ENCODE measurements at regions not wholly inside any gene's neighbourhood (a gene's known extent, or its start where the extent isn't known, plus 50 kb on each side); places are given as distances from the start of the nearest gene placed in this dataset.

DNA sequence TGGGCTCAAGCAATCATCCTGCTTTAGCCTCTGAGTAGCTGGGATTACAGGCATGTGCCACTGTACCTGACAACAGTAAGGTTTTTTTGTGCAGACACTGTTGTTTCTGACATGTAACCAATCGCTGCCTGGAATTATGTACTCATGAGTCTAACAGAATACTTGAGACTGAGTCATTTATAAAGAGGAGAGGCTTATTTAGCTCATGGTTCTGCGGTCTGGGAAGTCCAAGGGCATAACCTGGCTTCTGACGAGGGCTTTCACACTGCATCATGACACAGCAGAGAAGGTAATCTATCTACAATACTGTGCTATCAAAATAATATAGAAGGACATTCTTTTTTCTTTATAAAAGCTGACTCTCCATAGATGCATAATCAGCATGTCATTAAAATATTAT, 115.5 kb upstream of the STOX2 start:
- ChIA-PET CTCF (no interaction called here), POLR2A (no interaction called here)
- Histone ChIP-seq H4K20me1 (replicated peaks; ENCODE audit: control insufficient read depth, extremely low read depth, insufficient read depth, low read length) (no peaks in the 10 kb centered on the region), H3K27me3 (ENCODE audit: control insufficient read depth in 2 of 2, insufficient read depth in 2 of 2, low read length in 2 of 2) (no peaks in the 10 kb centered on the region), H3K9ac (replicated peaks; ENCODE audit: extremely low read depth, insufficient read depth, low read length) (no peak overlapping the region), H2AFZ (ENCODE audit: low read depth, low read length) (no peak overlapping the region), H3K36me3 (ENCODE audit: control insufficient read depth in 2 of 2, extremely low read depth in 1 of 2, insufficient read depth in 2 of 2, low read length in 2 of 2) (no peaks in the 10 kb centered on the region), H3K4me1 (ENCODE audit: control insufficient read depth, extremely low read depth, insufficient read depth, low read length) (no peaks in the 10 kb centered on the region), H3K79me2 (ENCODE audit: control insufficient read depth, insufficient read depth, low read length) (no peaks in the 10 kb centered on the region), H3K4me3 (replicated peaks in 1 of 3; ENCODE audit: insufficient read depth in 1 of 3, low read depth in 1 of 3, low read length in 3 of 3) (no peak overlapping the region), H3K27ac (ENCODE audit: insufficient read depth, low read depth, low read length) (no peak overlapping the region), H3K4me2 (ENCODE audit: insufficient read depth, low read length) (no peak overlapping the region), H3K9me1 (replicated peaks; ENCODE audit: control insufficient read depth, extremely low read depth, insufficient read depth, low read length) (no peaks in the 10 kb centered on the region), H3K9me3 (replicated peaks; ENCODE audit: control insufficient read depth, insufficient read depth, low read length) (no peaks in the 10 kb centered on the region)
- no peak for DNase-seq (ENCODE audit: low read depth, low spot score)
- FAIRE-seq = no peak
- intact Hi-C loops (cut with micrococcal nuclease) (no loop called here), dilution Hi-C loops (cut with MboI; ENCODE audit: extremely low pct_ligation_motif_present, low sequenced_read_pairs) (no loop called here)
- BruUV-seq (replicated peaks) = no TSS peak
- TF ChIP-seq FOS (IDR thresholded peaks at IDR 0.05; ENCODE audit: borderline replicate concordance, insufficient read depth, low read length) = no peak
- TF ChIP-seq MYC (IDR thresholded peaks at IDR 0.05; ENCODE audit: low read depth, low read length) = no peak
- TF ChIP-seq, protein P1, sequence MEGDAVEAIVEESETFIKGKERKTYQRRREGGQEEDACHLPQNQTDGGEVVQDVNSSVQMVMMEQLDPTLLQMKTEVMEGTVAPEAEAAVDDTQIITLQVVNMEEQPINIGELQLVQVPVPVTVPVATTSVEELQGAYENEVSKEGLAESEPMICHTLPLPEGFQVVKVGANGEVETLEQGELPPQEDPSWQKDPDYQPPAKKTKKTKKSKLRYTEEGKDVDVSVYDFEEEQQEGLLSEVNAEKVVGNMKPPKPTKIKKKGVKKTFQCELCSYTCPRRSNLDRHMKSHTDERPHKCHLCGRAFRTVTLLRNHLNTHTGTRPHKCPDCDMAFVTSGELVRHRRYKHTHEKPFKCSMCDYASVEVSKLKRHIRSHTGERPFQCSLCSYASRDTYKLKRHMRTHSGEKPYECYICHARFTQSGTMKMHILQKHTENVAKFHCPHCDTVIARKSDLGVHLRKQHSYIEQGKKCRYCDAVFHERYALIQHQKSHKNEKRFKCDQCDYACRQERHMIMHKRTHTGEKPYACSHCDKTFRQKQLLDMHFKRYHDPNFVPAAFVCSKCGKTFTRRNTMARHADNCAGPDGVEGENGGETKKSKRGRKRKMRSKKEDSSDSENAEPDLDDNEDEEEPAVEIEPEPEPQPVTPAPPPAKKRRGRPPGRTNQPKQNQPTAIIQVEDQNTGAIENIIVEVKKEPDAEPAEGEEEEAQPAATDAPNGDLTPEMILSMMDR (IDR thresholded peaks at IDR 0.05; ENCODE audit: extremely low read depth in 1 of 2, insufficient read depth in 1 of 2, low read depth in 1 of 2, low read length in 2 of 2) = no peak
- no peak for TF ChIP-seq GATA2 (IDR thresholded peaks at IDR 0.05; ENCODE audit: insufficient read depth, insufficient read length, low read depth, low read length)

DNA sequence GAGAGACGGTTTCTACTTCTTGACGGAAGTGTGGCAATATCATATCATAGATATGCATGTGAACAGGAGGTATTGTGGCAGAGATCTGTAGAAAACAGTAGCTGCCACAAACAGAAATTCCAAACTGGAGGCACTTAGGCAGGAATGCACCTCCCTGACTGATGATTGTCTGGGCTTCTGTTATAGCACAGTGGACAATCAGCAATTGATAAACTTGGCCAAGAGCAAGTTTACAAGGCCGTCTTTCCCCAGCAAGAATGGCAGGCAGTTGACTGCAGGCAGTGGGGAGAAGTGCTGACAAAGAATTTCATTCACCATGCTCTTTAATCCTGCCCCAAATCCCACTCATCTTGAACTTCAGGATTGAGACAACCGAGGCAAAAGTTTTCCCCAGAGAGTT, 114.4 kb upstream of the STOX2 start:
- Histone ChIP-seq H3K9me1 (replicated peaks; ENCODE audit: control insufficient read depth, extremely low read depth, insufficient read depth, low read length) (no peaks in the 10 kb centered on the region), H3K4me2 (ENCODE audit: insufficient read depth, low read length) (no peak overlapping the region), H2AFZ (ENCODE audit: low read depth, low read length) (no peak overlapping the region), H3K9me3 (replicated peaks; ENCODE audit: control insufficient read depth, insufficient read depth, low read length) (no peaks in the 10 kb centered on the region), H3K4me1 (ENCODE audit: control insufficient read depth, extremely low read depth, insufficient read depth, low read length) (no peaks in the 10 kb centered on the region), H3K79me2 (ENCODE audit: control insufficient read depth, insufficient read depth, low read length) (no peaks in the 10 kb centered on the region), H3K27ac (ENCODE audit: insufficient read depth, low read depth, low read length) (no peak overlapping the region), H3K9ac (replicated peaks; ENCODE audit: extremely low read depth, insufficient read depth, low read length) (no peak overlapping the region), H4K20me1 (replicated peaks; ENCODE audit: control insufficient read depth, extremely low read depth, insufficient read depth, low read length) (no peaks in the 10 kb centered on the region), H3K36me3 (ENCODE audit: control insufficient read depth in 2 of 2, extremely low read depth in 1 of 2, insufficient read depth in 2 of 2, low read length in 2 of 2) (no peaks in the 10 kb centered on the region), H3K27me3 (ENCODE audit: control insufficient read depth in 2 of 2, insufficient read depth in 2 of 2, low read length in 2 of 2) (peaks cover 0 to 4% of the 10 kb centered on the region in 2 experiments), H3K4me3 (replicated peaks in 1 of 3; ENCODE audit: insufficient read depth in 1 of 3, low read depth in 1 of 3, low read length in 3 of 3) (no peak overlapping the region)
- FAIRE-seq (no peak), DNase-seq (ENCODE audit: low read depth, low spot score) (no peak)
- ChIA-PET CTCF (no interaction called here), POLR2A (no interaction called here)
- no TSS peak for BruUV-seq (replicated peaks)
- intact Hi-C loops (cut with micrococcal nuclease) (no loop called here), dilution Hi-C loops (cut with MboI; ENCODE audit: extremely low pct_ligation_motif_present, low sequenced_read_pairs) (no loop called here)
- TF ChIP-seq POLR2AphosphoS5 (IDR thresholded peaks at IDR 0.05; ENCODE audit: insufficient read depth, low read depth, low read length) = no peak
- no peak for TF ChIP-seq JUN (IDR thresholded peaks at IDR 0.05; ENCODE audit: borderline replicate concordance, insufficient read depth, insufficient read length, low read depth)
- TF ChIP-seq EZH2 (IDR thresholded peaks at IDR 0.05; ENCODE audit: borderline replicate concordance, low read depth, low read length, severe bottlenecking) = no peak
- TF ChIP-seq FOS (IDR thresholded peaks at IDR 0.05; ENCODE audit: borderline replicate concordance, insufficient read depth, low read length) = no peak
- no peak for TF ChIP-seq GATA2 (IDR thresholded peaks at IDR 0.05; ENCODE audit: insufficient read depth, insufficient read length, low read depth, low read length)
- no peak for TF ChIP-seq MYC (IDR thresholded peaks at IDR 0.05; ENCODE audit: low read depth, low read length)
- no peak for TF ChIP-seq POLR2A (IDR thresholded peaks at IDR 0.05; ENCODE audit: low read depth, low read length)
- TF ChIP-seq, protein P1 (IDR thresholded peaks at IDR 0.05; ENCODE audit: extremely low read depth in 1 of 2, insufficient read depth in 1 of 2, low read depth in 1 of 2, low read length in 2 of 2) = no peak
- TF ChIP-seq, protein P2, sequence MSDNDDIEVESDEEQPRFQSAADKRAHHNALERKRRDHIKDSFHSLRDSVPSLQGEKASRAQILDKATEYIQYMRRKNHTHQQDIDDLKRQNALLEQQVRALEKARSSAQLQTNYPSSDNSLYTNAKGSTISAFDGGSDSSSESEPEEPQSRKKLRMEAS (IDR thresholded peaks at IDR 0.05; ENCODE audit: insufficient read depth, insufficient read length) = no peak
